GM21723 (cell line): ENCODE measurements at regions not wholly inside any gene's neighbourhood (a gene's known extent, or its start where the extent isn't known, plus 50 kb on each side); places are given as distances from the start of the nearest gene placed in this dataset.
"Not testable (repeated sequence)": the region's sequence is repeated elsewhere in the genome, so short reads cannot be mapped to it uniquely, and the experiment has no call there.

Experiments
- ATAC-seq: cut with Tn5 transposase; IDR thresholded peaks from one replicate; pipeline ENCODE4 v1.9.1; 2021; ENCODE audit warnings: mild to moderate bottlenecking, moderate library complexity; ENCODE audit not compliant: unreplicated experiment

GRCh38 chr4:49117951-49118350 lies 131.9 kb downstream of the CWH43 start:
- ATAC-seq, result not testable (repeated sequence)

GRCh38 chr4:49118379-49119212 lies 132.5 kb downstream of the CWH43 start:
- peak; percentile 53 for ATAC-seq

- not testable (repeated sequence) for ATAC-seq
These were observed 133.3 kb downstream of the CWH43 start for GRCh38 chr4:49119345-49119744.

GRCh38 chr4:49120042-49120779 lies 134.1 kb downstream of the CWH43 start:
- not testable (repeated sequence) for ATAC-seq

GRCh38 chr4:49120804-49121203 lies 134.7 kb downstream of the CWH43 start:
- ATAC-seq, result peak; percentile 38

- ATAC-seq, result not testable (repeated sequence)
These were observed 140.4 kb downstream of the CWH43 start for GRCh38 chr4:49126443-49126842.

- not testable (repeated sequence) for ATAC-seq
These were observed 140.8 kb downstream of the CWH43 start for GRCh38 chr4:49126858-49127257.

- not testable (repeated sequence) for ATAC-seq
These were observed 143.3 kb downstream of the CWH43 start for GRCh38 chr4:49129385-49129784.

GRCh38 chr4:49129870-49130269 lies 143.8 kb downstream of the CWH43 start:
- ATAC-seq, result not testable (repeated sequence)

- not testable (repeated sequence) for ATAC-seq
These were observed 144.6 kb downstream of the CWH43 start for GRCh38 chr4:49130724-49131123.

- ATAC-seq, result peak; percentile 64
These were observed 151.0 kb downstream of the CWH43 start for GRCh38 chr4:49137043-49137442.

GRCh38 chr4:49137961-49138360 lies 151.9 kb downstream of the CWH43 start:
- not testable (repeated sequence) for ATAC-seq

GRCh38 chr4:49138818-49139217 lies 152.7 kb downstream of the CWH43 start:
- ATAC-seq, result not testable (repeated sequence)

- not testable (repeated sequence) for ATAC-seq
These were observed 153.4 kb downstream of the CWH43 start for GRCh38 chr4:49139513-49139912.

- not testable (repeated sequence) for ATAC-seq
These were observed 154.3 kb downstream of the CWH43 start for GRCh38 chr4:49140351-49140750.

GRCh38 chr4:49141955-49142354 lies 155.9 kb downstream of the CWH43 start:
- not testable (repeated sequence) for ATAC-seq

- ATAC-seq, result peak; percentile 58
These were observed 161.1 kb downstream of the CWH43 start for GRCh38 chr4:49147143-49147542.

- ATAC-seq, result not testable (repeated sequence)
These were observed 161.5 kb downstream of the CWH43 start for GRCh38 chr4:49147596-49147995.

GRCh38 chr4:49149006-49149975 lies 163.2 kb downstream of the CWH43 start:
- ATAC-seq, result peak; percentile 83

GRCh38 chr4:49150351-49151083 lies 164.4 kb downstream of the CWH43 start:
- not testable (repeated sequence) for ATAC-seq
